GM12878 (cell line): ENCODE measurements at regions not wholly inside any gene's neighbourhood (a gene's known extent, or its start where the extent isn't known, plus 50 kb on each side); places are given as distances from the start of the nearest gene placed in this dataset.

ENCODE experiments used
- CEBPB ChIP-seq, 2 experiments: fragments of 150-350 bp in 1 of 2; IDR thresholded peaks; 2 replicates each; pipeline ENCODE4 v1.6.1; 2012 to 2014; ENCODE audit warnings: low read depth in 2 of 2, low read length in 2 of 2, borderline replicate concordance in 1 of 2, inconsistent platforms in 1 of 2
- FOS ChIP-seq: IDR thresholded peaks from 3 replicates; pipeline ENCODE4 v1.6.1; 2011; ENCODE audit warnings: borderline replicate concordance; ENCODE audit not compliant: insufficient read length; ENCODE audit errors: extremely low read depth
- NFYA ChIP-seq: IDR thresholded peaks from 2 replicates; pipeline ENCODE4 v1.6.1; 2011; ENCODE audit warnings: low read depth, mild to moderate bottlenecking, low read length, improper control_type of control experiment, borderline replicate concordance
- NR2C2 ChIP-seq: IDR thresholded peaks from 2 replicates; pipeline ENCODE4 v1.6.1; 2011; ENCODE audit warnings: borderline replicate concordance, low read depth; ENCODE audit not compliant: control insufficient read depth, insufficient read length
- RELA ChIP-seq: fragments of 450-650 bp; IDR thresholded peaks from 2 replicates; pipeline ENCODE4 v1.8.0; 2014; ENCODE audit warnings: borderline replicate concordance; ENCODE audit not compliant: partially characterized antibody
- RFX5 ChIP-seq: IDR thresholded peaks from 2 replicates; pipeline ENCODE4 v1.6.1; 2011; ENCODE audit warnings: low read depth, low read length, improper control_type of control experiment
- SIX5 ChIP-seq: IDR thresholded peaks from 2 replicates; pipeline ENCODE4 v1.6.1; 2011; ENCODE audit warnings: mild to moderate bottlenecking, low read depth, low read length, moderate library complexity; ENCODE audit not compliant: severe bottlenecking
- SMAD1 ChIP-seq: fragments of 450-650 bp; IDR thresholded peaks from 2 replicates; pipeline ENCODE4 v1.6.1; 2018; ENCODE audit warnings: mild to moderate bottlenecking, low read depth; ENCODE audit not compliant: partially characterized antibody
- TARDBP ChIP-seq: IDR thresholded peaks from 2 replicates; pipeline ENCODE4 v1.6.1; 2016; ENCODE audit warnings: borderline replicate concordance
- TCF7 ChIP-seq: IDR thresholded peaks from 2 replicates; pipeline ENCODE4 v1.6.1; 2014; ENCODE audit warnings: antibody characterized with exemption, borderline replicate concordance
- TF ChIP-seq, protein P1 (sequence below): fragments of 450-650 bp; IDR thresholded peaks from 2 replicates; pipeline ENCODE4 v1.6.1; 2016; ENCODE audit warnings: mild to moderate bottlenecking, moderate library complexity, borderline replicate concordance
- TF ChIP-seq, protein P2 (sequence below), 3 experiments: IDR thresholded peaks in 2 of 3; conservative IDR thresholded peaks in 1 of 3; 2 replicates each; pipeline ENCODE4 v1.5.1; 2011; ENCODE audit warnings: low read depth in 3 of 3, low read length in 3 of 3, mild to moderate bottlenecking in 3 of 3, control low read depth in 2 of 3, moderate library complexity in 2 of 3, inconsistent platforms in 1 of 3, mixed read lengths in 1 of 3; ENCODE audit not compliant: control insufficient read depth in 2 of 3, insufficient read depth in 1 of 3; ENCODE audit errors: extremely low read depth in 1 of 3
- TF ChIP-seq, protein P3 (sequence below): IDR thresholded peaks from 2 replicates; pipeline ENCODE4 v1.6.1; 2011; ENCODE audit warnings: low read depth, low read length, improper control_type of control experiment, borderline replicate concordance
- TF ChIP-seq, protein P4 (sequence below): IDR thresholded peaks from 2 replicates; pipeline ENCODE4 v1.6.1; 2011; ENCODE audit warnings: mild to moderate bottlenecking, low read depth, low read length, moderate library complexity; ENCODE audit not compliant: insufficient replicate concordance

- TF ChIP-seq, protein P1, sequence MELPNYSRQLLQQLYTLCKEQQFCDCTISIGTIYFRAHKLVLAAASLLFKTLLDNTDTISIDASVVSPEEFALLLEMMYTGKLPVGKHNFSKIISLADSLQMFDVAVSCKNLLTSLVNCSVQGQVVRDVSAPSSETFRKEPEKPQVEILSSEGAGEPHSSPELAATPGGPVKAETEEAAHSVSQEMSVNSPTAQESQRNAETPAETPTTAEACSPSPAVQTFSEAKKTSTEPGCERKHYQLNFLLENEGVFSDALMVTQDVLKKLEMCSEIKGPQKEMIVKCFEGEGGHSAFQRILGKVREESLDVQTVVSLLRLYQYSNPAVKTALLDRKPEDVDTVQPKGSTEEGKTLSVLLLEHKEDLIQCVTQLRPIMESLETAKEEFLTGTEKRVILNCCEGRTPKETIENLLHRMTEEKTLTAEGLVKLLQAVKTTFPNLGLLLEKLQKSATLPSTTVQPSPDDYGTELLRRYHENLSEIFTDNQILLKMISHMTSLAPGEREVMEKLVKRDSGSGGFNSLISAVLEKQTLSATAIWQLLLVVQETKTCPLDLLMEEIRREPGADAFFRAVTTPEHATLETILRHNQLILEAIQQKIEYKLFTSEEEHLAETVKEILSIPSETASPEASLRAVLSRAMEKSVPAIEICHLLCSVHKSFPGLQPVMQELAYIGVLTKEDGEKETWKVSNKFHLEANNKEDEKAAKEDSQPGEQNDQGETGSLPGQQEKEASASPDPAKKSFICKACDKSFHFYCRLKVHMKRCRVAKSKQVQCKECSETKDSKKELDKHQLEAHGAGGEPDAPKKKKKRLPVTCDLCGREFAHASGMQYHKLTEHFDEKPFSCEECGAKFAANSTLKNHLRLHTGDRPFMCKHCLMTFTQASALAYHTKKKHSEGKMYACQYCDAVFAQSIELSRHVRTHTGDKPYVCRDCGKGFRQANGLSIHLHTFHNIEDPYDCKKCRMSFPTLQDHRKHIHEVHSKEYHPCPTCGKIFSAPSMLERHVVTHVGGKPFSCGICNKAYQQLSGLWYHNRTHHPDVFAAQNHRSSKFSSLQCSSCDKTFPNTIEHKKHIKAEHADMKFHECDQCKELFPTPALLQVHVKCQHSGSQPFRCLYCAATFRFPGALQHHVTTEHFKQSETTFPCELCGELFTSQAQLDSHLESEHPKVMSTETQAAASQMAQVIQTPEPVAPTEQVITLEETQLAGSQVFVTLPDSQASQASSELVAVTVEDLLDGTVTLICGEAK: no peak
- TF ChIP-seq, protein P2, sequence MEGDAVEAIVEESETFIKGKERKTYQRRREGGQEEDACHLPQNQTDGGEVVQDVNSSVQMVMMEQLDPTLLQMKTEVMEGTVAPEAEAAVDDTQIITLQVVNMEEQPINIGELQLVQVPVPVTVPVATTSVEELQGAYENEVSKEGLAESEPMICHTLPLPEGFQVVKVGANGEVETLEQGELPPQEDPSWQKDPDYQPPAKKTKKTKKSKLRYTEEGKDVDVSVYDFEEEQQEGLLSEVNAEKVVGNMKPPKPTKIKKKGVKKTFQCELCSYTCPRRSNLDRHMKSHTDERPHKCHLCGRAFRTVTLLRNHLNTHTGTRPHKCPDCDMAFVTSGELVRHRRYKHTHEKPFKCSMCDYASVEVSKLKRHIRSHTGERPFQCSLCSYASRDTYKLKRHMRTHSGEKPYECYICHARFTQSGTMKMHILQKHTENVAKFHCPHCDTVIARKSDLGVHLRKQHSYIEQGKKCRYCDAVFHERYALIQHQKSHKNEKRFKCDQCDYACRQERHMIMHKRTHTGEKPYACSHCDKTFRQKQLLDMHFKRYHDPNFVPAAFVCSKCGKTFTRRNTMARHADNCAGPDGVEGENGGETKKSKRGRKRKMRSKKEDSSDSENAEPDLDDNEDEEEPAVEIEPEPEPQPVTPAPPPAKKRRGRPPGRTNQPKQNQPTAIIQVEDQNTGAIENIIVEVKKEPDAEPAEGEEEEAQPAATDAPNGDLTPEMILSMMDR (IDR thresholded peaks at IDR 0.05 in 2 of 3, conservative IDR thresholded peaks at IDR 0.05 in 1 of 3; ENCODE audit: control insufficient read depth in 2 of 3, extremely low read depth in 1 of 3, insufficient read depth in 1 of 3, low read depth in 3 of 3, low read length in 3 of 3): no peak
- TF ChIP-seq RFX5 (no peak), NR2C2 (no peak), RELA (no peak), FOS (no peak), SMAD1 (no peak), CEBPB (IDR thresholded peaks at IDR 0.05; ENCODE audit: borderline replicate concordance in 1 of 2, low read depth in 2 of 2, low read length in 2 of 2) (no peak), NFYA (no peak), TCF7 (no peak), SIX5 (no peak), TARDBP (no peak)
- TF ChIP-seq, protein P3, sequence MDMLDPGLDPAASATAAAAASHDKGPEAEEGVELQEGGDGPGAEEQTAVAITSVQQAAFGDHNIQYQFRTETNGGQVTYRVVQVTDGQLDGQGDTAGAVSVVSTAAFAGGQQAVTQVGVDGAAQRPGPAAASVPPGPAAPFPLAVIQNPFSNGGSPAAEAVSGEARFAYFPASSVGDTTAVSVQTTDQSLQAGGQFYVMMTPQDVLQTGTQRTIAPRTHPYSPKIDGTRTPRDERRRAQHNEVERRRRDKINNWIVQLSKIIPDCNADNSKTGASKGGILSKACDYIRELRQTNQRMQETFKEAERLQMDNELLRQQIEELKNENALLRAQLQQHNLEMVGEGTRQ: no peak
- TF ChIP-seq, protein P4, sequence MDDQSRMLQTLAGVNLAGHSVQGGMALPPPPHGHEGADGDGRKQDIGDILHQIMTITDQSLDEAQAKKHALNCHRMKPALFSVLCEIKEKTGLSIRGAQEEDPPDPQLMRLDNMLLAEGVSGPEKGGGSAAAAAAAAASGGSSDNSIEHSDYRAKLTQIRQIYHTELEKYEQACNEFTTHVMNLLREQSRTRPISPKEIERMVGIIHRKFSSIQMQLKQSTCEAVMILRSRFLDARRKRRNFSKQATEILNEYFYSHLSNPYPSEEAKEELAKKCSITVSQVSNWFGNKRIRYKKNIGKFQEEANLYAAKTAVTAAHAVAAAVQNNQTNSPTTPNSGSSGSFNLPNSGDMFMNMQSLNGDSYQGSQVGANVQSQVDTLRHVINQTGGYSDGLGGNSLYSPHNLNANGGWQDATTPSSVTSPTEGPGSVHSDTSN: no peak
Measured at GRCh38 chr4:170529748-170530722, 440.3 kb upstream of the AADAT start.
